ENCODE measurements at regions not wholly inside any gene's neighbourhood (a gene's known extent, or its start where the extent isn't known, plus 50 kb on each side); places are given as distances from the start of the nearest gene placed in this dataset.

DNA sequence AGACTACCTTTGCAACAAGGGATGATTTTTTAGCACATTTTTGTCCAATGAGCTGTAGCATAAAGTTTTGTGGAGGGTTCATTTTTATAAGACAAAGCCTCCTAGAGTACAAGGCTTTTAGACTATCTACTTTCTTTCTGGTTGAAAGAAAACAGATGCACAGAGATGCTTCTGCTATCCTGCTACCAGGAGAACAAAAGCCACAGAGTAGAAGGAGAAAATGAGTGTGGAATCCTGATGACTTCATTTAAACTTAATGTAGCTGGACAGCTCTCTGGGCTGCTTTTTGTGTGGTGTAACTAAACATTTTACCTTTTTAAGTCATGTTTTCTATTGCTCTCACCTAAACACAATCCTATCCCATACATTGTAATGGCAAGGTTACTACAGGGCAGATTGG, 1009.4 kb downstream of the TLE1 start:
- Histone ChIP-seq H3K56ac (replicated peaks; ENCODE audit: insufficient read length, low read depth, low read length) (no peak overlapping the region), H2AK5ac (ENCODE audit: low read depth, low read length) (no peak overlapping the region), H3K27ac (ENCODE audit: low read depth, low read length) (no peak overlapping the region), H2AFZ (ENCODE audit: low read length) (no peak overlapping the region), H3K23ac (ENCODE audit: insufficient read length) (no peak overlapping the region), H3K4me3 (ENCODE audit: extremely low read depth in 1 of 4, insufficient read depth in 2 of 4, low read depth in 3 of 4, low read length in 4 of 4) (no peak overlapping the region), H2BK12ac (ENCODE audit: low read depth, low read length) (no peak overlapping the region), H3K9me3 (ENCODE audit: insufficient read depth in 2 of 2, low read depth in 1 of 2, low read length in 1 of 2) (no peaks in the 10 kb centered on the region), H3K4me2 (ENCODE audit: insufficient read depth in 1 of 2, low read depth in 2 of 2, low read length in 2 of 2) (no peak overlapping the region), H2BK5ac (ENCODE audit: low read depth, low read length) (no peak overlapping the region), H3K23me2 (ENCODE audit: low read depth, low read length) (no peaks in the 10 kb centered on the region), H3K79me1 (ENCODE audit: low read depth, low read length) (no peaks in the 10 kb centered on the region), H3K14ac (ENCODE audit: insufficient read length) (no peak overlapping the region), H2BK120ac (replicated peaks; ENCODE audit: low read depth, low read length) (no peak overlapping the region), H4K91ac (replicated peaks; ENCODE audit: insufficient read length, low read length) (no peak overlapping the region), H4K8ac (ENCODE audit: extremely low read depth, insufficient read depth, low read length) (no peak overlapping the region), H2BK15ac (ENCODE audit: low read length) (no peak overlapping the region), H3K4ac (replicated peaks; ENCODE audit: insufficient read length, low read depth, low read length) (no peak overlapping the region), H3K79me2 (ENCODE audit: control insufficient read depth in 1 of 2, insufficient read depth in 2 of 2, low read length in 2 of 2) (no peaks in the 10 kb centered on the region), H3K18ac (ENCODE audit: extremely low read depth, low read length) (no peak overlapping the region), H3K36me3 (ENCODE audit: control insufficient read depth in 2 of 4, insufficient read depth in 4 of 4, low read length in 3 of 4) (no peaks in the 10 kb centered on the region), H4K5ac (ENCODE audit: insufficient read length, low read depth, low read length) (no peak overlapping the region), H3K9ac (replicated peaks in 1 of 4; ENCODE audit: extremely low read depth in 1 of 4, low read depth in 3 of 4, low read length in 3 of 4) (no peak overlapping the region), H3K4me1 (replicated peaks in 1 of 4; ENCODE audit: control insufficient read depth in 3 of 4, insufficient read depth in 4 of 4, low read length in 3 of 4) (no peaks in the 10 kb centered on the region), H2BK20ac (ENCODE audit: low read length) (no peak overlapping the region), H4K20me1 (replicated peaks in 1 of 2; ENCODE audit: control insufficient read depth in 1 of 2, insufficient read depth in 2 of 2, low read length in 2 of 2) (no peaks in the 10 kb centered on the region), H3K27me3 (replicated peaks in 1 of 4; ENCODE audit: control insufficient read depth in 3 of 4, extremely low read depth in 1 of 4, insufficient read depth in 3 of 4, low read length in 3 of 4) (no peaks in the 10 kb centered on the region)
- TF ChIP-seq RXRA (IDR thresholded peaks at IDR 0.05; ENCODE audit: insufficient read depth, low read depth, low read length) (no peak), TBP (IDR thresholded peaks at IDR 0.05; ENCODE audit: low read depth, low read length) (no peak), MAFK (IDR thresholded peaks at IDR 0.05; ENCODE audit: low read depth, low read length) (no peak), JUN (IDR thresholded peaks at IDR 0.05; ENCODE audit: low read depth, low read length) (no peak), ZNF274 (IDR thresholded peaks at IDR 0.05; ENCODE audit: borderline replicate concordance, extremely low read depth, low read length) (no peak), NANOG (IDR thresholded peaks at IDR 0.05; ENCODE audit: insufficient read depth, low read depth, low read length, poor library complexity, severe bottlenecking) (no peak), CBX5 (IDR thresholded peaks at IDR 0.05; ENCODE audit: low read depth, low read length) (no peak), TEAD4 (IDR thresholded peaks at IDR 0.05; ENCODE audit: low read depth, low read length) (no peak), KDM5A (IDR thresholded peaks at IDR 0.05; ENCODE audit: low read length) (no peak), SRF (IDR thresholded peaks at IDR 0.05; ENCODE audit: low read depth, low read length) (no peak), CTBP2 (IDR thresholded peaks at IDR 0.05; ENCODE audit: borderline replicate concordance, insufficient read depth, insufficient read length, low read length) (no peak), ASH2L (IDR thresholded peaks at IDR 0.05; ENCODE audit: low read length) (no peak), SIX5 (IDR thresholded peaks at IDR 0.05; ENCODE audit: low read depth, low read length) (no peak)
- no peak for DNase-seq (ENCODE audit: low read depth in 1 of 2, low spot score in 2 of 2)
- POLR2A ChIA-PET (ENCODE audit: partially characterized antibody): interaction anchor here (0.6 kb wide), 1 partner anchor 44 kb away, joined by 3 read pairs; no protein-coding TSS in a partner anchor
- no peak for FAIRE-seq
- CTCF ChIA-PET (ENCODE audit: partially characterized antibody): interaction anchor here (1.1 kb wide), 1 partner anchor 394 kb away, joined by 3 read pairs; no protein-coding TSS in a partner anchor
